ENCODE measurements at regions not wholly inside any gene's neighbourhood (a gene's known extent, or its start where the extent isn't known, plus 50 kb on each side); places are given as distances from the start of the nearest gene placed in this dataset.

GRCh38 chr7:155984028-155984580 is 171.8 kb upstream of the SHH start:
- TF ChIP-seq CTCF (IDR thresholded peaks at IDR 0.05) (no peak), POLR2A (IDR thresholded peaks at IDR 0.05) (no peak), POLR2AphosphoS5 (IDR thresholded peaks at IDR 0.05) (no peak)

Data from breast epithelium (tissue), 3 donors.